Loucy (cell line): ENCODE measurements at regions not wholly inside any gene's neighbourhood (a gene's known extent, or its start where the extent isn't known, plus 50 kb on each side); places are given as distances from the start of the nearest gene placed in this dataset.

ENCODE experiments used
- EZH2phosphoT487 ChIP-seq: fragments of 200-600 bp; IDR thresholded peaks from 2 replicates; pipeline ENCODE4 v1.6.1; 2018; ENCODE audit warnings: antibody characterized with exemption, mild to moderate bottlenecking, moderate library complexity, borderline replicate concordance
- TF ChIP-seq, protein P1 (sequence below): fragments of 200-600 bp; sonication (generic); conservative IDR thresholded peaks from 2 replicates; pipeline ENCODE4 v1.5.1; 2014; ENCODE audit warnings: mild to moderate bottlenecking, antibody characterized with exemption, low read length

DNA sequence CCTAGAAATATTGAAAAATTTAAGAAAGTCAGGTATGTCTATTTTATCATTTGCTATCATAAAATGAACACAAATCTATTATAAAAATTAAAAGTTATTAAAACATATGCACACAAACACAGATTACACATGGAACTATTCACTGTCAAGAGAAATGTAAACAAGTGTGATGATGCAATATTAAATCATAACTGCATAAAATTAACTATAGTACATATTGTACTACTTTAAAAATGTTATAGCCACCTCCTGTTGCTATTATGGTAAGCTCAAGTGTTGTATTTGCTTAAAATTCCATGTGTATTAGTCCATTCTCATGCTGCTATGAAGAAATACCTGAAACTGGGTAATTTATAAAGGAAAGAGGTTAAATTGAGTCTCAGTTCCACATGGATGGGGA lies 54.7 kb upstream of the CMC1 start:
- TF ChIP-seq, protein P1, sequence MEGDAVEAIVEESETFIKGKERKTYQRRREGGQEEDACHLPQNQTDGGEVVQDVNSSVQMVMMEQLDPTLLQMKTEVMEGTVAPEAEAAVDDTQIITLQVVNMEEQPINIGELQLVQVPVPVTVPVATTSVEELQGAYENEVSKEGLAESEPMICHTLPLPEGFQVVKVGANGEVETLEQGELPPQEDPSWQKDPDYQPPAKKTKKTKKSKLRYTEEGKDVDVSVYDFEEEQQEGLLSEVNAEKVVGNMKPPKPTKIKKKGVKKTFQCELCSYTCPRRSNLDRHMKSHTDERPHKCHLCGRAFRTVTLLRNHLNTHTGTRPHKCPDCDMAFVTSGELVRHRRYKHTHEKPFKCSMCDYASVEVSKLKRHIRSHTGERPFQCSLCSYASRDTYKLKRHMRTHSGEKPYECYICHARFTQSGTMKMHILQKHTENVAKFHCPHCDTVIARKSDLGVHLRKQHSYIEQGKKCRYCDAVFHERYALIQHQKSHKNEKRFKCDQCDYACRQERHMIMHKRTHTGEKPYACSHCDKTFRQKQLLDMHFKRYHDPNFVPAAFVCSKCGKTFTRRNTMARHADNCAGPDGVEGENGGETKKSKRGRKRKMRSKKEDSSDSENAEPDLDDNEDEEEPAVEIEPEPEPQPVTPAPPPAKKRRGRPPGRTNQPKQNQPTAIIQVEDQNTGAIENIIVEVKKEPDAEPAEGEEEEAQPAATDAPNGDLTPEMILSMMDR: no peak
- TF ChIP-seq EZH2phosphoT487: no peak
